ENCODE measurements at regions not wholly inside any gene's neighbourhood (a gene's known extent, or its start where the extent isn't known, plus 50 kb on each side); places are given as distances from the start of the nearest gene placed in this dataset.
A peak's percentile ranks its signal among the peaks of the same experiment; 100 is the strongest.

- no peaks in the 10 kb centered on the region for H3K9me3 ChIP-seq (ENCODE audit: control insufficient read depth, low read depth, low read length)
- TF ChIP-seq CTCF (optimal IDR thresholded peaks at IDR 0.05 in 1 of 3, IDR thresholded peaks at IDR 0.05 in 1 of 3, conservative IDR thresholded peaks at IDR 0.05 in 1 of 3; ENCODE audit: extremely low read depth in 1 of 3, insufficient read depth in 2 of 3, low read length in 3 of 3) = peak in 1 of 3 experiments; percentile 50
- no peak for TF ChIP-seq EZH2 (IDR thresholded peaks at IDR 0.05; ENCODE audit: low read length)
- FAIRE-seq = no peak
Measured at GRCh38 chr1:14435368-14436023, 163.0 kb upstream of the KAZN start.

GRCh38 chr1:14437417-14437918 lies 161.0 kb upstream of the KAZN start:
- Histone ChIP-seq H3K4me2 (ENCODE audit: control insufficient read depth, extremely low read depth, insufficient read depth, low read depth, low read length) (no peak overlapping the region), H2AFZ (ENCODE audit: control insufficient read depth, low read length) (no peak overlapping the region), H3K4me1 (ENCODE audit: control insufficient read depth, extremely low read depth, insufficient read depth, low read length) (peaks cover 29% of the 10 kb centered on the region), H3K27me3 (ENCODE audit: control insufficient read depth, extremely low read depth, insufficient read depth, low read length) (no peaks in the 10 kb centered on the region), H3K9ac (ENCODE audit: control insufficient read depth, extremely low read depth, insufficient read depth, low read length) (no peak overlapping the region), H3K36me3 (ENCODE audit: control insufficient read depth in 2 of 2, extremely low read depth in 1 of 2, insufficient read depth in 2 of 2, low read length in 2 of 2) (no peaks in the 10 kb centered on the region), H3K27ac (ENCODE audit: control insufficient read depth, insufficient read depth, low read length) (no peak overlapping the region), H3K4me3 (ENCODE audit: control insufficient read depth in 2 of 3, extremely low read depth in 1 of 3, insufficient read depth in 2 of 3, low read depth in 1 of 3, low read length in 3 of 3) (no peak overlapping the region), H3K9me1 (ENCODE audit: control insufficient read depth, extremely low read depth, insufficient read depth, low read length) (peaks cover 2% of the 10 kb centered on the region), H4K20me1 (ENCODE audit: control insufficient read depth, extremely low read depth, insufficient read depth, low read length) (no peaks in the 10 kb centered on the region), H3K9me3 (ENCODE audit: control insufficient read depth, low read depth, low read length) (no peaks in the 10 kb centered on the region), H3K79me2 (ENCODE audit: control insufficient read depth, insufficient read depth, low read length) (no peaks in the 10 kb centered on the region)
- dilution Hi-C loops (cut with MboI; ENCODE audit: extremely low pct_ligation_motif_present, low sequenced_read_pairs) = no loop called here
- FAIRE-seq (no peak), DNase-seq (ENCODE audit: low read depth, low spot score) (no peak)
- TF ChIP-seq EZH2 (IDR thresholded peaks at IDR 0.05; ENCODE audit: low read length) (no peak), CTCF (optimal IDR thresholded peaks at IDR 0.05 in 1 of 3, IDR thresholded peaks at IDR 0.05 in 1 of 3, conservative IDR thresholded peaks at IDR 0.05 in 1 of 3; ENCODE audit: extremely low read depth in 1 of 3, insufficient read depth in 2 of 3, low read length in 3 of 3) (no peak)

More at GRCh38 chr1:14435368-14436023, 163.0 kb upstream of the KAZN start:
- no peak for DNase-seq (ENCODE audit: low read depth, low spot score)
- Histone ChIP-seq H3K36me3 (ENCODE audit: control insufficient read depth in 2 of 2, extremely low read depth in 1 of 2, insufficient read depth in 2 of 2, low read length in 2 of 2) (no peaks in the 10 kb centered on the region), H3K4me2 (ENCODE audit: control insufficient read depth, extremely low read depth, insufficient read depth, low read depth, low read length) (no peak overlapping the region), H3K4me1 (ENCODE audit: control insufficient read depth, extremely low read depth, insufficient read depth, low read length) (peaks cover 10% of the 10 kb centered on the region), H4K20me1 (ENCODE audit: control insufficient read depth, extremely low read depth, insufficient read depth, low read length) (no peaks in the 10 kb centered on the region), H2AFZ (ENCODE audit: control insufficient read depth, low read length) (no peak overlapping the region), H3K79me2 (ENCODE audit: control insufficient read depth, insufficient read depth, low read length) (no peaks in the 10 kb centered on the region), H3K4me3 (ENCODE audit: control insufficient read depth in 2 of 3, extremely low read depth in 1 of 3, insufficient read depth in 2 of 3, low read depth in 1 of 3, low read length in 3 of 3) (no peak overlapping the region), H3K9me1 (ENCODE audit: control insufficient read depth, extremely low read depth, insufficient read depth, low read length) (peaks cover 2% of the 10 kb centered on the region), H3K27ac (ENCODE audit: control insufficient read depth, insufficient read depth, low read length) (no peak overlapping the region), H3K27me3 (ENCODE audit: control insufficient read depth, extremely low read depth, insufficient read depth, low read length) (no peaks in the 10 kb centered on the region), H3K9ac (ENCODE audit: control insufficient read depth, extremely low read depth, insufficient read depth, low read length) (no peak overlapping the region)
- dilution Hi-C loops (cut with MboI; ENCODE audit: extremely low pct_ligation_motif_present, low sequenced_read_pairs) = no loop called here
